ENCODE measurements at regions not wholly inside any gene's neighbourhood (a gene's known extent, or its start where the extent isn't known, plus 50 kb on each side); places are given as distances from the start of the nearest gene placed in this dataset.

GRCh38 chr7:142608630-142609428, 140.4 kb upstream of the PRSS1 start (continued):
- TF ChIP-seq REST (IDR thresholded peaks at IDR 0.05; ENCODE audit: low read depth) (no peak), ELF1 (IDR thresholded peaks at IDR 0.05; ENCODE audit: borderline replicate concordance, low read depth) (no peak), FOSL1 (IDR thresholded peaks at IDR 0.05; ENCODE audit: low read depth) (no peak)

- BruUV-seq (replicated peaks): no TSS peak
- ATAC-seq (no peak), DNase-seq (ENCODE audit: low read depth, low spot score) (no peak)
- TF ChIP-seq ATF3 (IDR thresholded peaks at IDR 0.05) (no peak), RAD21 (IDR thresholded peaks at IDR 0.05; ENCODE audit: low read depth) (no peak), CEBPB (IDR thresholded peaks at IDR 0.05; ENCODE audit: low read depth) (no peak), CBX3 (IDR thresholded peaks at IDR 0.05; ENCODE audit: low read depth) (no peak), EZH2phosphoT487 (IDR thresholded peaks at IDR 0.05; ENCODE audit: borderline replicate concordance) (no peak), CTCF (IDR thresholded peaks at IDR 0.05 in 2 of 3, conservative IDR thresholded peaks at IDR 0.05 in 1 of 3; ENCODE audit: borderline replicate concordance in 1 of 3, insufficient read depth in 1 of 3, low read depth in 2 of 3, low read length in 2 of 3) (no peak), ZNF274 (IDR thresholded peaks at IDR 0.05; ENCODE audit: low read depth, low read length) (no peak), SP1 (IDR thresholded peaks at IDR 0.05; ENCODE audit: low read depth) (no peak), FOSL1 (IDR thresholded peaks at IDR 0.05; ENCODE audit: low read depth) (no peak), POLR2AphosphoS5 (IDR thresholded peaks at IDR 0.05; ENCODE audit: low read depth, low read length) (no peak), ZBTB33 (IDR thresholded peaks at IDR 0.05; ENCODE audit: extremely low read depth, insufficient replicate concordance, low read length) (no peak), TCF7L2 (IDR thresholded peaks at IDR 0.05; ENCODE audit: borderline replicate concordance, extremely low read depth, insufficient read depth, insufficient read length) (no peak), EZH2 (IDR thresholded peaks at IDR 0.05) (no peak), ZFX (IDR thresholded peaks at IDR 0.05) (no peak), SRF (IDR thresholded peaks at IDR 0.05; ENCODE audit: low read depth) (no peak), JUND (IDR thresholded peaks at IDR 0.05) (no peak)
- no peak overlapping the region for H3K9ac ChIP-seq (ENCODE audit: low read length)
- H3K4me1 ChIP-seq (ENCODE audit: control insufficient read depth in 1 of 2, insufficient read depth in 2 of 2, low read length in 2 of 2): peaks cover 0 to 7% of the 10 kb centered on the region in 2 experiments; a peak in 1 of 4 replicates
- no peaks in the 10 kb centered on the region for H3K79me2 ChIP-seq (ENCODE audit: insufficient read depth, low read length)
- H3K4me3 ChIP-seq (replicated peaks in 1 of 2; ENCODE audit: low read depth in 1 of 2, low read length in 2 of 2): no peak overlapping the region
- no peak overlapping the region for H3K27ac ChIP-seq (ENCODE audit: low read depth, low read length)
- H3K36me3 ChIP-seq (ENCODE audit: control insufficient read depth in 1 of 2, insufficient read depth in 2 of 2, low read length in 2 of 2): no peaks in the 10 kb centered on the region
- ChIA-PET RAD21 (ENCODE audit: low non-redundant PET in 1 of 2, low total read pairs in 2 of 2, uncharacterized antibody in 2 of 2, unreplicated experiment in 2 of 2) (no interaction called here), CTCF (interaction anchor here (1.2 kb wide), 1 partner anchor 204 kb away, joined by 3 read pairs; no protein-coding TSS in a partner anchor), POLR2A (no interaction called here)
- intact Hi-C loops (cut with micrococcal nuclease): loop anchor here (10.0 kb wide), 1 partner anchor 397 kb away; no protein-coding TSS in a partner anchor
- no peak overlapping the region for H2AFZ ChIP-seq (ENCODE audit: low read depth, low read length, poor library complexity, severe bottlenecking)
- no peaks in the 10 kb centered on the region for H3K9me2 ChIP-seq (ENCODE audit: insufficient read depth)
- no peaks in the 10 kb centered on the region for H3K27me3 ChIP-seq (ENCODE audit: insufficient read depth, low read length)
- H3K9me3 ChIP-seq (ENCODE audit: control insufficient read depth in 1 of 2, insufficient read depth in 1 of 2, low read depth in 1 of 2, low read length in 2 of 2): no peaks in the 10 kb centered on the region
- no peaks in the 10 kb centered on the region for H4K20me1 ChIP-seq (ENCODE audit: insufficient read depth)
- no peak overlapping the region for H3K4me2 ChIP-seq (ENCODE audit: low read length)
Measured at GRCh38 chr7:142607351-142607750, 141.9 kb upstream of the PRSS1 start.

Data from HCT116 (cell line).